NCI-H446 (cell line): ENCODE measurements at regions not wholly inside any gene's neighbourhood (a gene's known extent, or its start where the extent isn't known, plus 50 kb on each side); places are given as distances from the start of the nearest gene placed in this dataset.

Experiments used
- DNase-seq, 2 experiments: peaks; one replicate each; lab custom pipeline; 2025; lab: John Stamatoyannopoulos, UW

DNA sequence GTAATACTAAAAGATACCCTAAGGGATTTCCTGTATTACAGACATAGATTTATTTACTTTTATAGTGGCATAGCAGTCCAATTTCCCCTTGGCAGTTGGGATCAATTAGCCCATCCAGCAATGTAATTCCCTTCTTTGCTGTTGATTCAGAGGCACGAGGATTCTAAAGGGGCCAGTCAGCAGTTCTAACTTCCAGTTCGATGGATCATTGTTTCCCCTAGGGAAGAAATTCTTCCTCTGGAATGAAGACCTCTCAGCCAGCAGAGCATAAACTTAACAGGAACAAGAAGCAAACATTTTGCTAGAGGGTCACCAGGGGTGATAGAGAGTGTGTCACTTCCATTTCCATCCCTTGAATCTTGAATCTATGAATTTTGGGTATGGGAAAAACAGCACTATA, 395.7 kb upstream of the NOVA1 start:
- no peak for DNase-seq

DNA sequence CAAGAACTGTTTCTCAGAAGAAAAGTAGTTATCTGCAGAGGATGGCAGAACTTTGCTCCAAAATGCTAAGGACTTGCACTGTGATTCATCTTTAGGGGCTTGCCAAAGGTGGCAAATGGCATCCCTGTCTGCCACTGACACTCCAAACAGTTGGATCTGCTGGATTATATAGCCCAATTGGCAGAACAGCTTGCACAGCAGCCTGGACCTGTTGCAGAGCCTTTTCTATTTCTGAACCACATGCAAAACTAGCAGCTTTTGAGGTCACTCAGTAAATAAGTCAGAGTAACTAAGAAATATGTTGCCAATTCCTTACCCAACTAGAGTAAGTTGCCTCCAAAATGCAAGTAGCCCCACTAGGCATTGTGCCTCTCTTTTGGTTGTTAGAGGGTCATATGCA, 397.5 kb upstream of the NOVA1 start:
- DNase-seq: peak in 1 of 2 experiments; percentile 55

DNA sequence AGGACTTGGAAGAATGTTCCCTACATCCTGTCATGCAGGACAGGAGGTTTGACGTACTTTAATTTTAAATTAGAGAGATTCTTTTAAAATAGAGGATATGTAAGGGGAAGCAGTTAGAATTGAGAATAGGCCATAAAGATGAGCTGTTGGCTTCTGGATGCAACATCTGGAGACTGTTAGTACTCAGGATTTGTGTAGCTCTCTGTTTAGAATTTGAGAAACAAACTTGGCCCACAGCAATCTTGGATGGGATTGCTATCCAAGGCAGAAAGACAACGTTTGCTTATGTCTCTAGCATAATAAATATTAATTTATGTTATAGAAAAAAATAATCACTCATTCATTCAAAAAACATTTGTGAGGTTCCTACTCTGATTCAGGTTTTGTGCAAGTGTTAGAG, 398.4 kb upstream of the NOVA1 start:
- DNase-seq: no peak

DNA sequence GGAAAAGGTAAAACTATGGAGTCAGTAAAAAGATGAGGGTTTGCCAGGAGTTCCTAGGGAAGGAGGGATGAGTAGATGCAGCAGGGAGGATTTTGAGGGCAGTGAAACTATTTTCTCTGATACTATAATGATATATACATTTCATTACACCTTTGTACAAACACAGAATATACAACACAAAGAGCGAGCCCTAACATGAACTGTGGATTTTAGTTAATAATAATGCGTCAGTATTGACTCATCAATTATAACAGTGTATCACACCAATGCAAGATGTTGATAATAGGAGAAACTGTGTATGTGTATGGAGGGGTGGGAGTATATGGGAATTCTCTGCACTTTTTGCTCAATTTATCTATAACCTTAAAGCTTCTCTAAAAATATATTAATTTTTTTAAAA, 404.3 kb upstream of the NOVA1 start:
- DNase-seq: no peak

DNA sequence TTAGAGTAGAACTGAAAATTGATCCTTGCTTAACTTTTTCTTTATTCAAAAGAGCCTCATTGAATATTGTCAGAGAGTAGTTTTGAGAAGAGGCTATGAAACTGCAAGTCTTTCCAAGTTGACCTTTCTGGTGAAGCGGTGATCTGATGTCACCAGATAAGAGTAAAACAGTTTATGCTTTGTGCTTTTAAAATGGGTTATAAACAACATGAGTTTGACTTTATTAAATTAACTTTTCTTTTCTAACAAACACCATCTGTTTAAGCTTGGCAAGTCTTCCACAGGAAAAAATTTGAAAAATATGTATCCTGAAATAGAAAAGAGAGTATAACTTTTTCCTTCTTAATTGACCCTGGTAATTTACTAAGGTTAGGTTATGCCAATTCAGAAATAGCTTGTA, 408.7 kb upstream of the NOVA1 start:
- no peak for DNase-seq

DNA sequence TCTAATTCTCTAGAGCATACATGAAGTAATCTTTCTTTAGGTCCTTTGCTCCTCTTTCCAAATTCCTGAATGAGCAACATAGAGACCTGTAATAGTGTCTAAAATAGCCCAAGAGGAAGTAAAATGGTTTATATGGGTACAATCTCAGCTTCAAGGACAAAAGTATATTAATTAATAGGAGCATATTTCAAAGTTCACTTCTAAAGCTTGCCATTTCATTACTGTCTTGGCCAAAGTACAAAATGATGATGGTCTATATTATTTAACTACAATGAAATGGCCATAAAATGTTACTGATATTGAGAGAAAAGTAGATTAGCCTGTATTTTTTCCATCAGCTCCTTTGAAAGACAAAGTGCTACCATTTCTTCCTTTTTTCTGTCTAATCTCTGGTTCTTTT, 410.4 kb upstream of the NOVA1 start:
- no peak for DNase-seq

DNA sequence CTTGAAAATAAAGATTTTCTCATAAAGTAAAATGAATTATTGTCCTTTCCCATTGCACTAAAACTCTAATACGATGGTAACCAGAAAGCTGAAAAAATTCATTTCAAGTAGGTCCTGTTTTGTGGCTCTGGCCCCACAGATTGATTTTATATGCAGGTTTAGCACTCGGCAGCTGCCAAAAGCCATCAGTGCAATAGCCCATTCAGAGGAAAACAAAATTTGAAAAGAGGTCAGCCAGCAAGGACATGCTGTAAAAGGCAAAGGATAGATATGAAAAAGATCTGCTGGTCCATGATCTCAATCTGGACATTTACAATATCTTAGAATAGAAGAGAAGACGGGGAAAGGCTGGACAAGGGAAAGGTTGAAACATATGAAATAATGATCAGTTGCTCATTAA, 414.8 kb upstream of the NOVA1 start:
- no peak for DNase-seq

DNA sequence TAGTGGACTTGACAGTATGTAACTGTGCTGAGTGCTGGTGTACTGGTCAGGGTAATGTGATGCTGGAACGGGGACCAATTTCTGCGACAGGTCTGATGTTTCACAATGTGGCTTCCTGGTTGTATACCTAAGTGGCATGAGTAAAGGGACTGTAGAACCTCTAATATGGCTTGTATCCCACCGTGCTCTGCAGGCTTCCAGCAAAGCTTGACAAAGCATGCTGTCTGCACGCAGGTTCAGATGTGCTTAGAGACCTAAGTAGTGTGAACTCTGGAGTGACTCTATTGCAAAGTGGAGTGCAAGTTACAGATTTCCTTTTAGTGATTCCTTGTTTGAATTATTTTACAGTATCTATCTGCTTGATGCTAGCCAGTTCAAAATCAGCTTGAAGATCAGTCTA, 415.8 kb upstream of the NOVA1 start:
- no peak for DNase-seq

DNA sequence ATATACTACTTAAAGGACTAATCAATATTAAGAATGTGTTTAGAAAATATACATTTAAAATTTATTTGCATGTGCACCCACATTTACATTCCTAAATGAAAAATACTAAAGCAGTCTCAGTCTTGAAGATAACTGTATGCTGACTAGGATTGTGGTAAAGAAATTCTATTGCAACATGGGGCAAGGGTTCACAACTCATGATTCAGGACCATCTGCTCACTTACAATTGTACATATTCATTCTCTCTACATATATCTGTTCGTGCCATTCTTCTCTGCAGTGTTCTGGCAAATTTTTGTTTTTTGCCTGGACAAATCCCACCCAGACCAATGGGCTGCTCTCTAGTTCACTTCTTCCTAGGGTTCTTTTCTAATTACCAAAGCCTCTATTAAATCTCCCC, 417.2 kb upstream of the NOVA1 start:
- no peak for DNase-seq

DNA sequence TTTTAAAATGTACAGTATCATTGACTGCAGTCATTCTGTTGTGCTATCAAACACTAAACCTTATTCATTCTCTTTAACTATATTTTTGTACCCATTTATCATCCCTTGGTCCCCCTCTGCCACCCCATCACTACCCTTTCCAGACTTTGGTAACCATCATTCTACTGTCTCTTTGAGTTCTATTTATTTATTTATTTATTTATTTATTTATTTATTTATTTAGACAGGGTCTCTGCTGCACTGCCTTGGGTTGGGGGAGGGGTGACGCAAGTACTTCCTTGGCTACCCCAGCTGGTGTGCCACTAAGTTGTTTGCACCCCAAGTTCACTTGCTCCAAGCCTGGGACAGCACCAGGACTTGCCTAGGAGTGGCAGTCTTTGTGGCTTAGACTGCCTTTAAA, 427.8 kb upstream of the NOVA1 start:
- DNase-seq: no peak

DNA sequence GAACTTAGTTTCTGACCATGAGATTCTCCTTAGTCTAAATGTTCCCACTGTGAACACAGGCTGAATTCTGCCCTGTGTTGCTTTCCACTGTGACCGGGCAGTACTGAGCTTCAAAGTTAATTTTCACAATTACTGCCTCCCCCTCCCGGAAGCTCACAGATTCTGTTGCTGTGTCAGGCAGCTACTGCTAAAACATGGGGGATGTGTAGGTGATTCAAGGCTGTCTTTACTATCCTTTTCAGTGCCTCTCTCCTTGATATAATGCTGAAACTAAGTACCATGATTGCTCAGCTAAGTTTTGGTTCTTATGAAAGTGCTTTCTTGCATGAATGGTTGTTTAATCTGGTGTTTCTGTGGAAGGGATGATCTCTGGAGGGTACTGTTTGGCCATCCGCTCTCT, 428.3 kb upstream of the NOVA1 start:
- DNase-seq: no peak

DNA sequence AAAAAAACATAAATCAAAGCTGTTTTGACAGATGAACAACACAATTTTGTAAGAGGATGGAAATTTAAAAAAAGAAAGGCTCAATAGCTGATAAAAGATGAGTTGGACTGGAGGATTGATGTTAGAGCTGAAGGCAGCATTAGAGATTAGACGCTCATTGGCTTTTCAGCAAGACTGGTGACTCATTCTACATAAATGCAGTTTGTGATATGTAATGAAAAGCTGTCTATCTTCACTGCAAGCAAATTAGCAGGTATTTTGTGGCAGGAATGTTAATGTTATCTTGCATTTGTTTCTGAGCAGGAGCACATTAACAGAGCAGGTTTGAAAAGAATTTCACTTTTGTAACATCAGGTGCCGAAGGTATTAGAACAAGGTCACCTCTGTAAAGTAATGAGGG, 442.7 kb upstream of the NOVA1 start:
- DNase-seq: no peak

DNA sequence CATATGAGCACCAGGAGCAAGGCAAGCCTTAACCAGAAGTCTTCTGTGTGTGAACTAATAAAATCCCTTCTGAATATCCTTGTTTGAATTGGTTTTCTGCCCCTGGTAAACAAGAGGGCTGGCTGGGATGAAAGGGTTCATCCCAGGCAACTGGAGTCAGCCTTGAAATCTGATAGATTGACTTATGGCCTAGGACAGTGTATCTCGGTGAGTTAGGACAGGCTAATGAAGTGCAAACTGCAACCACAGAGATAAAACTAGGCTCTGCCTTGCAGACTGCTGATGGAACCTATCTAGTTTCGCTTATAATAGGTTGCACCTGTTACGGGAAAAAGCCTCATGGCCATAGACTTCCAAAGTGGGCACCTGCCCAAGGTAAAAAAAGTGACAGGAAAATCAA, 451.9 kb upstream of the NOVA1 start:
- no peak for DNase-seq

DNA sequence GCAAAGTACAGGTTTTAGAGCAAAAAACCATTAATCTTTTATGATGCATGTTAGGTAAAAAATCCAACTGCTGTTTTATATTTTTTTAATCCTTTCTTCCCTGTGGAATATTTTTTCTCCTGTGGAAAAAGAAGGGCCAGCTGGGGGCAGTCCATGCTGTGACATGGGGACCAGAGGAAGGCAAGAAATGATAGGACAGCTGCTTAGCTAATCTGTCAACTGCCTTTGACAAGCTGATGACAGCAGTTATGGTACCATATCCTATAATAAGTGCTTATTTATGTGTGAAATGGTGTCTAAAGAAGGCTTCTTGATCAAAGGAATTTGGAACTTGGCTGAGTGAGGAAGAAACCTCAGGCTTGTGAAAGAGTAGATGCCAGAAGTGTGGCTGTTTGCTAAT, 452.4 kb upstream of the NOVA1 start:
- DNase-seq: peak in 1 of 2 experiments; percentile 51

DNA sequence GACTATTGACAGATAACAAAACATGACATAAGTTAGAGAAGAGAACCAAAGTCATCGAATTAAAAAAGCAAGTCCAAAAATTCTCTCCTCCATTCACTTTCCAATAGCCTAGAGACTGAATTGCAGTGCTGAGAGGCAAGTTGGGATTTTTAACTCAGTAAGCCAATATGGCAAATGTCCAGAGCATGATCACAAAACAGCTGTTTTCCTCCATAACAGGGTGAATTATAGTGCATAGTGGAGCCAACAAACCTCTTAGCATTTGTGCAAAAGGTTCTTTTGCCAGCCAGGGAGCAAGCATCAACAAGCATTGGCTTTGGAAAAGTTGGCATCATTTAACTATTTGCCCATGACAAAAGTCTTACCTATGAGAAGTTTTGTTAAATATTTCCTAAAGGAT, 458.8 kb upstream of the NOVA1 start:
- DNase-seq: peak; percentile 92 to 96

DNA sequence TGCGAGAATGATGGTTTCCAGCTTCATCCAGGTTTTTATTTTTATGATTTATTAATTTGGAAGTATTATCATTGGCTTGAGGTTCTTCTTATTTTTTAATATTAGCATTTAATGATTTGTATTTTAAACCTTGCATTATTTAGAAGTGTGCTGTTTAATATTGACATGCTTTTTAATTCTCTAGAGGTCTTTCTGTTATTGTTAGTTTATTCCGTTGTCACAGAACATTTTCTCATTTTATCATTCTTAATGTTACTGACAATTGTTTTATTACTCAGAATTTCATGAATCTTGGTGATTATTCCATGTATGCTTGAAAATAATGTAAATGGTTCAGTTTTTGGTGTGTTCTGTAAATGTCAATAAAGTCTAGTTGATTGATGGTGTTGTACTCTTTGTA, 463.5 kb upstream of the NOVA1 start:
- DNase-seq: no peak

DNA sequence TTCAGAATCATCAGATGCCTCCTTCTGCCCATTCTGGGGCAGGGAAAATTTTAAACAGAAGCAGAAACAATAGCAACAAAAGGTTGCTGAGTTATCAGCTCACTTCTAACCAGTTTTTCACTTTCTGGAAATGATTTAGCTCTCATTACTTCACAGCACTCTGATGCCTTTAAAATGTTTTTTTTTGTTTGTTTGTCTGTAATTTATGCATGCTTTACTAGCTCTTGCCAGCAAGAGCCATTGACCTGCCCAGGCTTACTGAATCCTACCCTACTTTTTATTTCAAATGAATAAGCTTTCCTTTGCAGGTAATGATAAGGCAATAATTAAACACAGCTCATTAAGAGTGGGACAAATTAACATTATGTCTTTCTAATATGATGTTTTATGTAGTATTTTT, 466.1 kb upstream of the NOVA1 start:
- no peak for DNase-seq

DNA sequence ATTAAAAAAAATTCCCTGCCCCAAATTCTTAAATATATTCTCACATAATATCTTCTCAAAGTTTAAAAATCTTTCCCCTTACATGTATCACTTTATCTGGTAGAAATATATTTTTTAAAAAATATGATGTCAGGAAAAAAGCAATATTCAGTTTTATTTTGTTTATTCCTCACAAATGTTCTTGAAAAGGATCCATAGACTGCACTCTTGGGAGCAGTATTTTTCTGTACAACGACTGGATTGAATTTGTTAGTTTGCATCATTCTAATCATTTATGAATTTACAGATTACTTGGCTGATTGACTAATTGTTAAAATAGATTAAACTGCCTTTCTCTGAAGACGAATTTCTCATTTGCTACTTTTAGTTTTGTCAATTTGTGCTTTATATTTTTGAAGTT, 468.1 kb upstream of the NOVA1 start:
- no peak for DNase-seq

DNA sequence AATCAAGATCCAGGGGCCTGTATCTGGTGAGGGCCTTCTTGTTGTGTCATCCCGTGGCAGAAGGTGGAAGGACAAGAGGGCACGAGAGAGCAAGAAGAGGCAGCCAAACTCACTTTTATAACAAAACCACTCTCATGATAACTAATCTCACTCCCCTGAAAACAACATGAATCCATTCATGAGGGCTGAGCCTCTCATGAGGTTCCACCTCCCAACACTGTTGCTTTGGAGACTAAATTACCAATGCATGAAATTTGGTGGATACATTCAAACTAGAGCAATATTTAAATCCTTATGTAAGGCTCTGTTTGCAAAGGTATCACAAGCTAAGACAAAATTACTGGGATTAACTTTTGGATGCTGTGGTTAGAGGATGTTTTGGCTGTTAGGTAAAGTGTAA, 470.1 kb upstream of the NOVA1 start:
- DNase-seq: no peak

DNA sequence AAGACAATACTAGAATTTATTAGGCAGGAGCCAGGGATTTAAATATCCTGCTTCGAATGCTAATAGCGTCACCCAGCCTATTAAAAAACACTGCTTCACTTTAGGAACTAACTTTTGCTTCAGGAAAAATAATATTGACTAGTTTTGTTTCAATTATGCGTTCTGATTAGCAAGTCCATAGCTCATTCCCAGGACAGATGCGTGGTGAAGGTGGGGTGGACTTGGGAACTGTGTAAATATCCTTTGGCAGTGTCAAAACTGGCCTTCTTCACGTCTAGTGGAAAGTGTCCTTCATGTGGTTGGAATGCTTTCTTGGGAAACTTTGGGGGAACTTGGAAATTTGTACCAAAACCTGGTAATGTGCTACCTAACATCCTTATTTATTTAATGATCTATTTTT, 474.8 kb upstream of the NOVA1 start:
- no peak for DNase-seq

DNA sequence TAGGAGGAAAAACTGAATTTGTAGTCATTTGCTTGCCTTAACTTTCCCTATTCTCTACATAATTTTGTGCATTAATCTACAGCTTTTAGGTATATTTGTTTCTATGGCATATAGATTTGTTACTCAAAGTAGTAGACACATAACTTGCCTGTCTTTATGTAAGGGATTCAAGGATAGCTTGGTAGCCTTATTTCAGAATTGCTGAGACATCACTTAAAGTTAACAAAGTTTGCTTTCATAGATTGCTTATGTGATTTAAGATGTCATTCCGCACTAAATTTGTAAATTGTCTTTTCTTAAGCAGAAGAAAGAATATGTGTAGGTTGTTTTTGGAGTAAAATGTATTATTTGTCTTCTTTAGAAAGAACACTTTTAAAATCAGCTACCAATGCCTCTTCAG, 477.7 kb upstream of the NOVA1 start:
- DNase-seq: no peak

DNA sequence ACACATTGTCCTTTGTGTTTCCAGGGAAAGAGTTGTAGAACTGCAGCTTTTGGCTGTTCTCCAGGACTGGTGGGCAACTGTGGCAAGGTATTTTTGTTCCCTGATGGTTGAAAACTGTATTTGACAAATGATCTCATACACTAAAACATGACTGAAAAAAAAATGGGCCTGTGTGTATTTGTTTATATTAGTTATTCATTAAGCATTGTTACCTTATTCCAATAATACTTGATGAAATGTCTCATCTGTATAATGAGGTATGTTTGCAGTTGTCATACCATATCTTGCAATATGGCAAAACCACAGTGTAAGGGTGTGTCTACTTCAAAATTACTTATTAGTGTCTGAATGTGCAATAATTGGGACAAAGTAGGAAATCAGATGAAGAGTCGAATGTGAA, 479.4 kb upstream of the NOVA1 start:
- no peak for DNase-seq

DNA sequence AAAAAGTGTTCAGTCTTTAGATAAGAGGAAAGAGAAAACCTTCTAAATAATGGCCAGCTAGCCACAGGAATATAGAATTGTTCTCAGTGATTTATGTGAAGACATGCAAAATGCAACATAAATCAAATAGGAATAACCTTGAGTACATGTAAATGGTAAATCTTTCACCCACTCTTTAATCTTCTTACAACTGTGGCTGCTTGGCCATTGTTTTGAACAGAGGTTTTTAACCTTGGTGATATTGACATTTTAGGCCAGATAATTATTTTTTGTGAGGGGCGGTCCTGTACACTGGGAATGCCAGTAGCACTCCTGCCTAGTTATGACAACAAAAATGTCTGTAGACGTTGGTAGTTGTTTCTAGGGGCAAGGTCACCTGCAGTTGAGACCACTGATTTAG, 479.9 kb upstream of the NOVA1 start:
- DNase-seq: no peak

DNA sequence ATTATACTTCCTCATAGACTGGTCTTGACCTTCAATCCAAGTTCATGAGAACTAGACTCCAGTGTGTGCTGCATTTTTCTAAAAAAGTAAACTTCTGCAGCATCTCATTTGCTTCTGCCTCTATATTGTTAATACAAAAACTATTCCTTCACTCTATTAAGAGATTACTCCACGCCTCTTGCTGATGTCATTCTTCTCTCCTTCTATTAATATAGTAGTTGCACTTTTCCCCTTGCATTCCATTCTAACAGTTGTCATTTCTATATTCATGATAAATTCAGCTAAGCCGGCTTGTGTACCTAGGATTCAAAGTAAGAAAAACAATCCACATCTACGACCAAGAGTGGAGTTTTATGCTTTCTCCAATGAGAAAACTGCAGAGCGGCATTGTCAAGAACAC, 480.4 kb upstream of the NOVA1 start:
- DNase-seq: no peak

DNA sequence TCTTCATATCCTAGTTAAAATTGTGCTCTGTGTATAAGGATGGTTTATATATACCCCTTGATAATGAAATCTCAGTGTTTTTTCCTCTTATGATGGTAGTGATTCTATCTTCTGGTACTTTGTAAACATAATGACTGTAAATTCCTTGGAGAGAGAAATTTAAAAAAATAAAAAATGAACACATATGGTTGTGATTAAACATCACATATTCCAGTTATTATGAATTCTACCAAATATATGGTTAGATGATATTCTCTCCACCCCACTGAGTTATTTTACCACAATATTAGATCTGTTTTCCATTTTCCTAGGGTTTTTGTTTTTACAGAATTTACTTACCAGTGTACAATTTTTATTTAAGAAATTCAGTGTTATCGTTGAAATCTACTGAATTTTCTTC, 481.9 kb upstream of the NOVA1 start:
- DNase-seq: no peak
